AG09319 (cell line): ENCODE measurements at regions not wholly inside any gene's neighbourhood (a gene's known extent, or its start where the extent isn't known, plus 50 kb on each side); places are given as distances from the start of the nearest gene placed in this dataset.

Source experiments
- DNase-seq: peaks from one replicate; pipeline ENCODE4 v3.0.0-alpha.2; 2010; ENCODE audit warnings: low read depth; ENCODE audit errors: extremely low read depth
- TF ChIP-seq, protein P1 (sequence below): IDR thresholded peaks from 2 replicates; pipeline ENCODE4 v1.5.1; 2011; ENCODE audit warnings: low read depth, mild to moderate bottlenecking, inconsistent platforms, low read length, moderate library complexity

GRCh38 chr3:87733671-87734367 lies 325.0 kb downstream of the CGGBP1 start:
- TF ChIP-seq, protein P1, sequence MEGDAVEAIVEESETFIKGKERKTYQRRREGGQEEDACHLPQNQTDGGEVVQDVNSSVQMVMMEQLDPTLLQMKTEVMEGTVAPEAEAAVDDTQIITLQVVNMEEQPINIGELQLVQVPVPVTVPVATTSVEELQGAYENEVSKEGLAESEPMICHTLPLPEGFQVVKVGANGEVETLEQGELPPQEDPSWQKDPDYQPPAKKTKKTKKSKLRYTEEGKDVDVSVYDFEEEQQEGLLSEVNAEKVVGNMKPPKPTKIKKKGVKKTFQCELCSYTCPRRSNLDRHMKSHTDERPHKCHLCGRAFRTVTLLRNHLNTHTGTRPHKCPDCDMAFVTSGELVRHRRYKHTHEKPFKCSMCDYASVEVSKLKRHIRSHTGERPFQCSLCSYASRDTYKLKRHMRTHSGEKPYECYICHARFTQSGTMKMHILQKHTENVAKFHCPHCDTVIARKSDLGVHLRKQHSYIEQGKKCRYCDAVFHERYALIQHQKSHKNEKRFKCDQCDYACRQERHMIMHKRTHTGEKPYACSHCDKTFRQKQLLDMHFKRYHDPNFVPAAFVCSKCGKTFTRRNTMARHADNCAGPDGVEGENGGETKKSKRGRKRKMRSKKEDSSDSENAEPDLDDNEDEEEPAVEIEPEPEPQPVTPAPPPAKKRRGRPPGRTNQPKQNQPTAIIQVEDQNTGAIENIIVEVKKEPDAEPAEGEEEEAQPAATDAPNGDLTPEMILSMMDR = no peak
- DNase-seq = no peak

DNA sequence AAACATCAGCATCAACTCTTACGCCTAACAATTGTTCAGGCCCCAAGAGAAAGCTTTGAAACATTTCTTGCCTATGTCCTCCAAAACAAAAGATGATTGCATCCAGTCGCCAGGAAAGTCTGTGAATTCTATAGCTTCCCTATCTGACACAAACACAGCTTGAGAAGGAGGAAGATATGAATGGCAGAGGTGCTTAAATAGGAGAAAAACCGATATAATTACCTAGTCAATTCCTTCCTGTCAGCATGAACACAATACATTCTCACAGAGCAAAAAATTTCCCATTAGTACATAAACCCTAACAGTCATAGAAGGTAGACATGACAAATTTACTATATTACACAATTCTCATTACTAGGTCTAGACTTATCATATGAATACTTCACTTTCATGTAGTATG lies 326.5 kb downstream of the CGGBP1 start:
- DNase-seq = no peak
- TF ChIP-seq, protein P1 = no peak

- no peak for DNase-seq
- TF ChIP-seq, protein P1 = no peak
Observed at GRCh38 chr3:87727783-87728182, 331.0 kb downstream of the CGGBP1 start.

DNA sequence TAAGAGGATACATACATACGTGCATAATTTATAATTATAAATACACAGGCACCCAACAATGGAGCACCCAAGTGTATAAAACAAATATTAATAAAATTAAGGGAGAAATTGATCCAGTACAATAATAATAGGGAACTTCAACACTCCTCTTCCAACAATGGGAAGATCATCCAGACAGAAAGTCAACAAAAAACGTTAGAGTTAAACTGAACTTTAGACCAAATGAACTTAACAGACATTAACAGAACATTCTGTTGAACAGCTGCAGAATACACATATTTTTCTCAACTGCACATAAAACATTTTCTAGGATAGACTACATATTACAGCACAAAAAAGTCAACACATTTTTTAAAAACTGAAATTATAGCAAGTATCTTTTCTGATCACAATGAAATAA lies 339.7 kb downstream of the CGGBP1 start:
- TF ChIP-seq, protein P1 = no peak
- DNase-seq = no peak

GRCh38 chr3:87710511-87710910 lies 348.3 kb downstream of the CGGBP1 start:
- no peak for DNase-seq
- TF ChIP-seq, protein P1 = no peak

GRCh38 chr3:87710028-87710427 lies 348.8 kb downstream of the CGGBP1 start:
- no peak for DNase-seq
- TF ChIP-seq, protein P1 = no peak

DNA sequence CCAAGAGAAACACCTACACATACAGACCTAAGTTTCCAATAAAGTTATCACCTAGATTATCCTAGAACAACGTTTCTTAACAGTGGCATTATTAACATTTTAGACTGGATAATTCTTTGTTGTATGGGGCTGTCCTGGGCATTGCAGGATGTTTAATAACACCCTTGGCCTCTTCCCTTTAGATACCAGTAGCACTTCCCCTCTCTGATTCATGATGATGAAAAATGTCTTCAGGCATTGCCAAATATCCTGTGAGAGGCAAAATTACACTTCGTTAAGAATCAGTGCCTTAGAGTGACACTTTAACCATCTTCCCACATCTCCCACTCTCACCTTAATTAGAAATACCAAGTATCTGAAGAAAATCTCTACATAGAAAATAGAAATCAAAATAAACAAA lies 352.6 kb downstream of the CGGBP1 start:
- TF ChIP-seq, protein P1 = no peak
- DNase-seq = no peak
